Spleen (tissue), 11 donors: ENCODE measurements at regions not wholly inside any gene's neighbourhood (a gene's known extent, or its start where the extent isn't known, plus 50 kb on each side); places are given as distances from the start of the nearest gene placed in this dataset.

ENCODE experiments used
- DNase-seq: peaks from one replicate; pipeline ENCODE4 v3.0.0-alpha.2; 2020
- H3K27ac ChIP-seq, 8 donors: fragments of 200-600 bp; sonication (generic) in 7 of 8; 1 replicate in 4 of 8; 2 replicates in 4 of 8; pipeline versions ENCODE4 v1.5.0 to v1.8.0; 2016 to 2021; ENCODE audit warnings: inconsistent platforms in 4 of 8, mild to moderate bottlenecking in 4 of 8, moderate library complexity in 1 of 8
- H3K27me3 ChIP-seq, 7 donors: fragments of 200-600 bp; sonication (generic) in 6 of 7; replicated peaks in 1 of 7; 1 replicate in 4 of 7; 2 replicates in 3 of 7; pipeline versions ENCODE4 v1.5.0 to v1.8.0; 2016 to 2021; ENCODE audit warnings: inconsistent platforms in 3 of 7, mild to moderate bottlenecking in 1 of 7
- H3K36me3 ChIP-seq, 6 donors: fragments of 200-600 bp; sonication (generic) in 5 of 6; 1 replicate in 4 of 6; 2 replicates in 2 of 6; pipeline versions ENCODE4 v1.5.0 to v1.8.0; 2016 to 2021; ENCODE audit warnings: inconsistent platforms in 2 of 6
- H3K4me1 ChIP-seq, 6 donors: fragments of 200-600 bp; sonication (generic) in 5 of 6; 1 replicate in 3 of 6; 2 replicates in 3 of 6; pipeline versions ENCODE4 v1.5.0 to v1.8.0; 2016 to 2021; ENCODE audit warnings: inconsistent platforms in 3 of 6
- H3K4me3 ChIP-seq, 8 donors: fragments of 200-600 bp; sonication (generic) in 7 of 8; 1 replicate in 4 of 8; 2 replicates in 4 of 8; pipeline versions ENCODE4 v1.5.0 to v1.8.0; 2016 to 2021; ENCODE audit warnings: inconsistent platforms in 4 of 8, mild to moderate bottlenecking in 4 of 8, moderate library complexity in 2 of 8
- H3K9me3 ChIP-seq, 8 donors: fragments of 200-600 bp; sonication (generic) in 7 of 8; 1 replicate in 4 of 8; 2 replicates in 4 of 8; pipeline versions ENCODE4 v1.5.0 to v1.8.0; 2016 to 2021; ENCODE audit warnings: inconsistent platforms in 4 of 8
- CTCF ChIP-seq, 11 experiments: fragments of 200-600 bp in 7 of 11; fragments of 450-650 bp in 4 of 11; sonication (generic) in 4 of 11; IDR thresholded peaks in 8 of 11; conservative IDR thresholded peaks in 3 of 11; 1 replicate in 7 of 11; 2 replicates in 4 of 11; pipeline versions ENCODE4 v1.4.0 to v1.8.0; 2016 to 2021; ENCODE audit warnings: antibody characterized with exemption in 11 of 11, inconsistent platforms in 4 of 11, mild to moderate bottlenecking in 1 of 11
- POLR2A ChIP-seq, 3 donors: fragments of 450-650 bp; IDR thresholded peaks; one replicate each; pipeline ENCODE4 v1.5.1; 2017; ENCODE audit warnings: antibody characterized with exemption in 3 of 3, mild to moderate bottlenecking in 1 of 3
- POLR2AphosphoS5 ChIP-seq, 3 donors: sonication (generic); formaldehyde crosslinking; IDR thresholded peaks; one replicate each; pipeline ENCODE4 v1.5.1; 2017; ENCODE audit warnings: antibody characterized with exemption in 3 of 3
- WGBS, 5 donors: extraction: QIAGEN DNeasy Blood & Tissue Kit in 3 of 5; methylation state at CpG; one replicate each; pipeline versions ENCODE4 v1.1.5 to v1.1.7; 2013 to 2018; 5-methylcytosine and 5-hydroxymethylcytosine counted together
- intact Hi-C: fragments of 100-400 bp; cut with DNase I; formaldehyde crosslinking; loops from one replicate; pipeline ENCODE4 v1.15.0; 2023; ENCODE audit warnings: low total_unique reads
- donor health status: healthy with polysubstance abuse.
- donor health status: DM: no; HTN: no; CAD: no; lungs with moderate emphysema.
- donor health status: DM: no; HTN: no; CAD: no.
- donor health status: Bipolar disorder and iron deficiency.
- donor health status: healthy.
- donor health status: DM: no; HTN: no; CAD: no.
- donor health status: DM: yes; HTN: yes; CAD: no.

GRCh38 chr22:27295040-27295439 lies 506.5 kb downstream of the MN1 start:
- Histone ChIP-seq H3K4me3 (no peak overlapping the region), H3K27ac (no peak overlapping the region), H3K27me3 (peaks cover 0 to 50% (median 5%) of the 10 kb centered on the region in 7 donors), H3K4me1 (peaks cover 0 to 6% (median 0%) of the 10 kb centered on the region in 6 donors), H3K9me3 (no peaks in the 10 kb centered on the region), H3K36me3 (no peaks in the 10 kb centered on the region)
- WGBS, 5 donors = 75 to 85% (median 81%) methylated on average over 3 of the region's 3 CpGs
- TF ChIP-seq POLR2A (IDR thresholded peaks at IDR 0.05) = no peak
- no peak for TF ChIP-seq POLR2AphosphoS5 (IDR thresholded peaks at IDR 0.05)
- TF ChIP-seq CTCF (IDR thresholded peaks at IDR 0.05 in 8 of 11, conservative IDR thresholded peaks at IDR 0.05 in 3 of 11) = no peak
- no peak for DNase-seq
- intact Hi-C loops = no loop called here

DNA sequence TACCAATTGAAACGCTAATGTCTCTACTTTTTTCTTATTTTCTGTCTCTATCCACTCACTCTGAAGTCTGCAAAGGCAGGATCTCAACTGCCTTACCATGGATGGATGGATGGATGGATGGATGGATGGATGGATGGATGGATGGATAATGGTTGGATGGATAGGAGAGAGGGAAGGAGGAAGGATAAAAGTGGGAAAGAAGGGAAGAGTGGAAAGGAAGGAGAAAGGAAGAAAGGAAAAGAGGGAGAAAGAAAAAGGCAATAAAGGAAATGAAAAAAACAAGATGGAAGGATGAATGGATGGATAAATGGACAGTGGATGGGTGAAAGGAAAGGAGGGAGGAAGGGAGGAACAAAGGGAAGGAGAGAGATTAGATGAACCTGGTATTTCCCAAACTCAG lies 506.0 kb downstream of the MN1 start:
- WGBS, 5 donors = 78 to 95% (median 87%) methylated on average over 1 of the region's 1 CpG
- H3K36me3 ChIP-seq = no peaks in the 10 kb centered on the region
- intact Hi-C loops = no loop called here
- TF ChIP-seq POLR2AphosphoS5 (IDR thresholded peaks at IDR 0.05) (no peak), POLR2A (IDR thresholded peaks at IDR 0.05) (no peak), CTCF (IDR thresholded peaks at IDR 0.05 in 8 of 11, conservative IDR thresholded peaks at IDR 0.05 in 3 of 11) (no peak)
- no peak overlapping the region for H3K27ac ChIP-seq
- peaks cover 0 to 6% (median 0%) of the 10 kb centered on the region in 6 donors for H3K4me1 ChIP-seq
- peaks cover 0 to 50% (median 5%) of the 10 kb centered on the region in 7 donors for H3K27me3 ChIP-seq
- no peaks in the 10 kb centered on the region for H3K9me3 ChIP-seq
- no peak for DNase-seq
- no peak overlapping the region for H3K4me3 ChIP-seq

DNA sequence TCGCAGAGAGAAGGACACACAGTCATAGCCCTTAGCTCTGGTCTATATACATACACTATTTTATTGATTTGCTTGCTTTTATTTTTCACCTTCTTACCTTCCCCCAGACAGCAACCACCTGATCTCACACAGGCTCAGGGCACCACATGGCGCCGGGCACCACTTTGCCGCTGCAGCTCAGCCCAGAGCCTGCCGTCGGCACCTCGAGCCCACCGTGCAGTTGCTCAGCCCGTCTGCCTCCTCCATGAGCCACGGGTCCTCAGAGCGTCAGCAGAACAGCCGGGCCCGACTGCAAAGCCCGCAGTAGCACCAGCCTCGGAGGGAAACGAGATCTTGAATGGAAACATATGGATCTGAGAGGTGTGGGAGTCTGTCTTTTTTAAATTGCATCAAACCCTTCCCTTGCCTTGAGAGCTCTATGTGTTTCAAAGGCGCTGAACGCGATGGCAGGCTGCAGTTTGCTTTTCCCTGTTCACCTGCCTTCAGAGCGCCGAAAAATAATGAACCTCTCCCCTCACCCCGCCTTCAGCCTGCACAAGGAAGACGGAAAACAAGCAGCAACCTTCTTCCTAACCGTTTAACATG lies 505.4 kb downstream of the MN1 start:
- no peak overlapping the region for H3K4me3 ChIP-seq
- no peak for DNase-seq
- WGBS, 5 donors = 73 to 84% (median 77%) methylated on average over 24 of the region's 24 CpGs
- no peaks in the 10 kb centered on the region for H3K9me3 ChIP-seq
- no peak overlapping the region for H3K27ac ChIP-seq
- H3K4me1 ChIP-seq = peaks cover 0 to 6% (median 0%) of the 10 kb centered on the region in 6 donors
- H3K27me3 ChIP-seq = peaks cover 0 to 50% (median 5%) of the 10 kb centered on the region in 7 donors
- intact Hi-C loops = no loop called here
- no peak for TF ChIP-seq POLR2A (IDR thresholded peaks at IDR 0.05)
- TF ChIP-seq POLR2AphosphoS5 (IDR thresholded peaks at IDR 0.05) = no peak
- TF ChIP-seq CTCF (IDR thresholded peaks at IDR 0.05 in 8 of 11, conservative IDR thresholded peaks at IDR 0.05 in 3 of 11) = no peak
- H3K36me3 ChIP-seq = no peaks in the 10 kb centered on the region

- no peak for DNase-seq
- peaks cover 0 to 53% (median 5%) of the 10 kb centered on the region in 7 donors for H3K27me3 ChIP-seq
These were observed 504.4 kb downstream of the MN1 start for GRCh38 chr22:27297125-27297524.

More at GRCh38 chr22:27297125-27297524, 504.4 kb downstream of the MN1 start:
- no peak for TF ChIP-seq CTCF (IDR thresholded peaks at IDR 0.05 in 8 of 11, conservative IDR thresholded peaks at IDR 0.05 in 3 of 11)
- no peak for TF ChIP-seq POLR2A (IDR thresholded peaks at IDR 0.05)
- no peak for TF ChIP-seq POLR2AphosphoS5 (IDR thresholded peaks at IDR 0.05)
- Histone ChIP-seq H3K36me3 (no peaks in the 10 kb centered on the region), H3K9me3 (no peaks in the 10 kb centered on the region), H3K27ac (no peak overlapping the region), H3K4me3 (no peak overlapping the region), H3K4me1 (peaks cover 0 to 6% (median 0%) of the 10 kb centered on the region in 6 donors)
- intact Hi-C loops = no loop called here
- 77 to 92% (median 81%) methylated on average over 7 of the region's 7 CpGs for WGBS, 5 donors
